Peyer's patch (tissue), 4 donors: ENCODE measurements at regions not wholly inside any gene's neighbourhood (a gene's known extent, or its start where the extent isn't known, plus 50 kb on each side); places are given as distances from the start of the nearest gene placed in this dataset.

ENCODE experiments used
- CTCF ChIP-seq, 6 experiments: fragments of 450-650 bp in 4 of 6; fragments of 200-600 bp in 2 of 6; sonication (generic) in 1 of 6; IDR thresholded peaks; one replicate each; pipeline ENCODE4 v1.5.1; 2017 to 2019; ENCODE audit warnings: antibody characterized with exemption in 6 of 6, mild to moderate bottlenecking in 3 of 6, moderate library complexity in 1 of 6
- POLR2A ChIP-seq, 2 donors: fragments of 450-650 bp; IDR thresholded peaks; one replicate each; pipeline ENCODE4 v1.5.1; 2017; ENCODE audit warnings: antibody characterized with exemption in 2 of 2, mild to moderate bottlenecking in 2 of 2, moderate library complexity in 2 of 2

- TF ChIP-seq CTCF (IDR thresholded peaks at IDR 0.05) (no peak), POLR2A (IDR thresholded peaks at IDR 0.05) (no peak)
Observed at GRCh38 chr6:121835662-121836061, 400.2 kb downstream of the GJA1 start.
